PC-3 (cell line): ENCODE measurements at regions not wholly inside any gene's neighbourhood (a gene's known extent, or its start where the extent isn't known, plus 50 kb on each side); places are given as distances from the start of the nearest gene placed in this dataset.
"Not testable (repeated sequence)": the region's sequence is repeated elsewhere in the genome, so short reads cannot be mapped to it uniquely, and the experiment has no call there.

Experiments used
- ATAC-seq: fragments of 200-7000 bp; cut with Tn5 transposase; 2 replicates; pipeline ENCODE4 v1.9.1; 2020; ENCODE audit warnings: mild to moderate bottlenecking, moderate library complexity
- BruUV-seq: library from RNA; stranded (reverse); fragments of 400-500 nt; replicated peaks from 2 replicates; lab custom pipeline; 2021; lab: Mats Ljungman, UMichigan
- CTCF ChIA-PET: fragments of 300-600 bp; sonication (Branson Sonifier 250); formaldehyde crosslinking; loops from one replicate; lab custom pipeline; 2022; ENCODE audit warnings: antibody characterized with exemption; lab: Charles Lee
- POLR2A ChIA-PET: fragments of 300-600 bp; sonication (Branson Sonifier 250); formaldehyde crosslinking; loops from one replicate; lab custom pipeline; 2022; ENCODE audit warnings: antibody characterized with exemption; ENCODE audit not compliant: unreplicated experiment; lab: Charles Lee
- DNase-seq: peaks from one replicate; pipeline ENCODE4 v3.0.0-alpha.2; 2015
- H2AFZ ChIP-seq: fragments of 300-600 bp; sonication (generic); 2 replicates; pipeline ENCODE4 v1.6.0; 2016; ENCODE audit warnings: antibody characterized with exemption, low read length
- H3F3A ChIP-seq: fragments of 300-600 bp; sonication (generic); one replicate; pipeline ENCODE4 v1.6.0; 2017; ENCODE audit warnings: antibody characterized with exemption, low read length, control low read depth, mild to moderate bottlenecking; ENCODE audit not compliant: unreplicated experiment
- H3K27ac ChIP-seq: fragments of 300-600 bp; sonication (generic); 2 replicates; pipeline ENCODE4 v1.5.1; 2016; ENCODE audit warnings: mild to moderate bottlenecking, low read length
- H3K27me3 ChIP-seq: fragments of 300-600 bp; sonication (generic); 2 replicates; pipeline ENCODE4 v1.6.1; 2016; ENCODE audit warnings: low read length, mixed read lengths
- H3K36me3 ChIP-seq: fragments of 300-600 bp; sonication (generic); 2 replicates; pipeline ENCODE4 v1.6.1; 2016; ENCODE audit warnings: low read depth, mixed run types, low read length, mixed read lengths
- H3K4me1 ChIP-seq: fragments of 300-600 bp; sonication (generic); 2 replicates; pipeline ENCODE4 v1.5.1; 2016; ENCODE audit warnings: low read length; ENCODE audit not compliant: insufficient read depth
- H3K4me2 ChIP-seq: fragments of 300-600 bp; sonication (generic); 2 replicates; pipeline ENCODE4 v1.6.0; 2016; ENCODE audit warnings: low read length
- H3K4me3 ChIP-seq: fragments of 300-600 bp; sonication (generic); 2 replicates; pipeline ENCODE4 v1.5.1; 2016; ENCODE audit warnings: mild to moderate bottlenecking, low read length, mixed read lengths
- H3K79me2 ChIP-seq: fragments of 300-600 bp; sonication (generic); 2 replicates; pipeline ENCODE4 v1.6.1; 2017; ENCODE audit warnings: low read length, mixed read lengths
- H3K9ac ChIP-seq: fragments of 300-600 bp; sonication (generic); 2 replicates; pipeline ENCODE4 v1.6.0; 2016; ENCODE audit warnings: mild to moderate bottlenecking, low read length
- H3K9me2 ChIP-seq: fragments of 300-600 bp; sonication (generic); replicated peaks from 2 replicates; pipeline ENCODE4 v1.6.1; 2016; ENCODE audit warnings: mixed run types, low read length, mixed read lengths
- H3K9me3 ChIP-seq: fragments of 300-600 bp; sonication (generic); 2 replicates; pipeline ENCODE4 v1.6.1; 2016; ENCODE audit warnings: low read length, mixed read lengths
- H4K20me1 ChIP-seq: fragments of 300-600 bp; sonication (generic); 2 replicates; pipeline ENCODE4 v1.6.1; 2016; ENCODE audit warnings: low read length, mixed read lengths
- CTCF ChIP-seq: fragments of 300-600 bp; sonication (generic); conservative IDR thresholded peaks from 2 replicates; pipeline ENCODE4 v1.5.1; 2017; ENCODE audit warnings: antibody characterized with exemption, low read depth, mild to moderate bottlenecking, low read length
- intact Hi-C: fragments of 100-400 bp; cut with micrococcal nuclease; formaldehyde crosslinking; loops from 2 replicates; pipeline ENCODE4 v1.9.0; 2023

- H3K4me3 ChIP-seq, CTCF ChIA-PET, BruUV-seq, H3K27ac ChIP-seq, H3K27me3 ChIP-seq, ATAC-seq, H3F3A ChIP-seq, H3K4me2 ChIP-seq, H3K79me2 ChIP-seq, H3K4me1 ChIP-seq, intact Hi-C loops, H3K9ac ChIP-seq, H4K20me1 ChIP-seq, H3K36me3 ChIP-seq, H3K9me3 ChIP-seq, H2AFZ ChIP-seq, H3K9me2 ChIP-seq, POLR2A ChIA-PET: not testable (repeated sequence)
- peak; percentile 14 for DNase-seq
Observed at GRCh38 chr11:67859513-67860161, 144.3 kb downstream of the UNC93B1 start.

GRCh38 chr11:67850747-67851146 lies 153.2 kb downstream of the UNC93B1 start:
- POLR2A ChIA-PET, H3K9ac ChIP-seq, H3K4me1 ChIP-seq, H3K36me3 ChIP-seq, DNase-seq, H3K79me2 ChIP-seq, H3K9me2 ChIP-seq, H4K20me1 ChIP-seq, BruUV-seq, H3K9me3 ChIP-seq, H3K27me3 ChIP-seq, H3K27ac ChIP-seq, intact Hi-C loops, H2AFZ ChIP-seq, CTCF ChIA-PET, H3K4me3 ChIP-seq, H3K4me2 ChIP-seq, ATAC-seq, H3F3A ChIP-seq: not testable (repeated sequence)

GRCh38 chr11:67849766-67850165 lies 154.1 kb downstream of the UNC93B1 start:
- intact Hi-C loops, H3K4me2 ChIP-seq, CTCF ChIA-PET, H4K20me1 ChIP-seq, DNase-seq, H3F3A ChIP-seq, H3K27ac ChIP-seq, H3K4me3 ChIP-seq, H3K9ac ChIP-seq, BruUV-seq, H3K9me3 ChIP-seq, H2AFZ ChIP-seq, H3K9me2 ChIP-seq, H3K4me1 ChIP-seq, H3K36me3 ChIP-seq, H3K27me3 ChIP-seq, POLR2A ChIA-PET, ATAC-seq, H3K79me2 ChIP-seq: not testable (repeated sequence)

- POLR2A ChIA-PET, H3K27me3 ChIP-seq, H3K9ac ChIP-seq, H3K9me2 ChIP-seq, H3K36me3 ChIP-seq, BruUV-seq, H3K27ac ChIP-seq, H3K4me1 ChIP-seq, H3K9me3 ChIP-seq, H4K20me1 ChIP-seq, ATAC-seq, H3K79me2 ChIP-seq, H3F3A ChIP-seq, intact Hi-C loops: not testable (repeated sequence)
- Histone ChIP-seq H2AFZ (peak overlapping the region; percentile 79), H3K4me3 (peak overlapping the region; percentile 59), H3K4me2 (peak overlapping the region; percentile 88)
- peak; percentile 71 for DNase-seq
- CTCF ChIA-PET = interaction anchor here (0.5 to 0.9 kb wide), 3 partner anchors 107 to 532 kb away, joined by 3 to 4 read pairs (median 3); partner anchors contain the start of gene ALDH3B1
- peak; percentile 65 for TF ChIP-seq CTCF
Observed at GRCh38 chr11:67847896-67848875, 155.7 kb downstream of the UNC93B1 start.

GRCh38 chr11:67846303-67846702 lies 157.6 kb downstream of the UNC93B1 start:
- H3K27ac ChIP-seq, H3K4me2 ChIP-seq, H3K4me3 ChIP-seq, intact Hi-C loops, H3K9me2 ChIP-seq, H3K9me3 ChIP-seq, H2AFZ ChIP-seq, POLR2A ChIA-PET, H3F3A ChIP-seq, H3K4me1 ChIP-seq, DNase-seq, BruUV-seq, CTCF ChIA-PET, ATAC-seq, H3K9ac ChIP-seq, H3K27me3 ChIP-seq, H4K20me1 ChIP-seq, H3K79me2 ChIP-seq, H3K36me3 ChIP-seq: not testable (repeated sequence)
